IMR-90 (cell line): ENCODE measurements at regions not wholly inside any gene's neighbourhood (a gene's known extent, or its start where the extent isn't known, plus 50 kb on each side); places are given as distances from the start of the nearest gene placed in this dataset.

Source experiments
- ATAC-seq: fragments of 200-7000 bp; cut with Tn5 transposase; 2 replicates; pipeline ENCODE4 v1.9.1; 2020; ENCODE audit warnings: low read depth, mild to moderate bottlenecking, moderate library complexity
- BruUV-seq: library from RNA; stranded (reverse); fragments of 400-500 nt; replicated peaks from 2 replicates; lab custom pipeline; 2021; lab: Mats Ljungman, UMichigan
- CTCF ChIA-PET: fragments of 300-600 bp; formaldehyde crosslinking; extraction: SDS; loops from one replicate; lab custom pipeline; 2021; ENCODE audit warnings: antibody characterized with exemption; lab: Yijun Ruan, JAX
- POLR2A ChIA-PET: fragments of 300-600 bp; sonication (Branson Sonifier 250); formaldehyde crosslinking; loops from one replicate; lab custom pipeline; 2022; ENCODE audit warnings: antibody characterized with exemption; ENCODE audit not compliant: unreplicated experiment; lab: Charles Lee
- DNase-seq: peaks from one replicate; pipeline ENCODE4 v3.0.0; 2013
- H2AFZ ChIP-seq: replicated peaks from 2 replicates; pipeline ENCODE3; 2013; ENCODE audit warnings: low read length, mild to moderate bottlenecking; ENCODE audit not compliant: poor library complexity
- H2AK5ac ChIP-seq: 2 replicates; pipeline ENCODE4 v1.6.1; 2013; ENCODE audit warnings: low read depth, low read length, inconsistent platforms
- H2AK9ac ChIP-seq: replicated peaks from 2 replicates; pipeline ENCODE3; 2013; ENCODE audit warnings: mild to moderate bottlenecking, low read depth, low read length, moderate library complexity; ENCODE audit not compliant: poor library complexity
- H2BK120ac ChIP-seq: 2 replicates; pipeline ENCODE4 v1.6.1; 2013; ENCODE audit warnings: low read depth, low read length, inconsistent platforms
- H2BK15ac ChIP-seq: 3 replicates; pipeline ENCODE4 v1.6.1; 2013; ENCODE audit warnings: low read depth, low read length, inconsistent platforms
- H2BK20ac ChIP-seq: 2 replicates; pipeline ENCODE4 v1.6.1; 2013; ENCODE audit warnings: low read depth, mild to moderate bottlenecking, inconsistent platforms, low read length, moderate library complexity
- H2BK5ac ChIP-seq: 2 replicates; pipeline ENCODE4 v1.6.1; 2013; ENCODE audit warnings: mild to moderate bottlenecking, low read depth, low read length, inconsistent platforms; ENCODE audit not compliant: poor library complexity, severe bottlenecking
- H3K14ac ChIP-seq: replicated peaks from 2 replicates; pipeline ENCODE4 v1.6.1; 2013; ENCODE audit warnings: low read depth, low read length, inconsistent platforms
- H3K18ac ChIP-seq: 2 replicates; pipeline ENCODE4 v1.6.1; 2013; ENCODE audit warnings: low read depth, low read length, control low read depth
- H3K23ac ChIP-seq: 2 replicates; pipeline ENCODE4 v1.6.1; 2013; ENCODE audit warnings: low read depth, low read length, inconsistent platforms
- H3K27ac ChIP-seq: 2 replicates; pipeline ENCODE4 v1.5.1; 2013; ENCODE audit warnings: mild to moderate bottlenecking, control low read depth, low read length; ENCODE audit not compliant: insufficient read depth
- H3K27me3 ChIP-seq: 2 replicates; pipeline ENCODE4 v1.6.1; 2013; ENCODE audit warnings: low read length; ENCODE audit not compliant: control insufficient read depth, insufficient read depth
- H3K36me3 ChIP-seq: 2 replicates; pipeline ENCODE4 v1.6.1; 2013; ENCODE audit warnings: low read length, mixed read lengths; ENCODE audit not compliant: control insufficient read depth, insufficient read depth
- H3K4ac ChIP-seq: 2 replicates; pipeline ENCODE4 v1.6.1; 2013; ENCODE audit warnings: low read depth, low read length, inconsistent platforms
- H3K4me1 ChIP-seq: 2 replicates; pipeline ENCODE4 v1.6.1; 2013; ENCODE audit warnings: low read length, mixed read lengths; ENCODE audit not compliant: control insufficient read depth, insufficient read depth
- H3K4me2 ChIP-seq: 2 replicates; pipeline ENCODE4 v1.6.1; 2013; ENCODE audit warnings: low read depth, mild to moderate bottlenecking, control low read depth, low read length, moderate library complexity
- H3K4me3 ChIP-seq: 2 replicates; pipeline ENCODE4 v1.5.1; 2013; ENCODE audit warnings: low read depth, mild to moderate bottlenecking, control low read depth, low read length, moderate library complexity; ENCODE audit not compliant: insufficient read depth
- H3K56ac ChIP-seq: 2 replicates; pipeline ENCODE4 v1.6.1; 2013; ENCODE audit warnings: low read length, inconsistent platforms; ENCODE audit not compliant: insufficient read depth; ENCODE audit errors: extremely low read depth
- H3K79me1 ChIP-seq, 2 experiments: 2 replicates each; pipeline ENCODE4 v1.6.1; 2013; ENCODE audit warnings: low read length in 2 of 2, inconsistent platforms in 1 of 2, low read depth in 1 of 2
- H3K9ac ChIP-seq: 2 replicates; pipeline ENCODE4 v1.6.1; 2013; ENCODE audit warnings: low read depth, low read length, control low read depth
- H3K9me1 ChIP-seq: 2 replicates; pipeline ENCODE4 v1.6.1; 2013; ENCODE audit warnings: low read length, inconsistent platforms; ENCODE audit not compliant: insufficient read depth
- H3K9me3 ChIP-seq: 2 replicates; pipeline ENCODE4 v1.6.1; 2013; ENCODE audit warnings: low read length; ENCODE audit not compliant: control insufficient read depth, insufficient read depth
- H4K20me1 ChIP-seq: 2 replicates; pipeline ENCODE4 v1.6.1; 2013; ENCODE audit warnings: low read length, inconsistent platforms; ENCODE audit not compliant: insufficient read depth
- H4K5ac ChIP-seq: 2 replicates; pipeline ENCODE4 v1.6.1; 2013; ENCODE audit warnings: mild to moderate bottlenecking, low read depth, low read length, control low read depth
- H4K8ac ChIP-seq, 2 experiments: 2 replicates each; pipeline ENCODE4 v1.6.1; 2013; ENCODE audit warnings: low read depth in 2 of 2, low read length in 2 of 2, control low read depth in 1 of 2, inconsistent platforms in 1 of 2
- H4K91ac ChIP-seq: 2 replicates; pipeline ENCODE4 v1.6.1; 2013; ENCODE audit warnings: low read depth, low read length, inconsistent platforms; ENCODE audit not compliant: insufficient read depth
- BHLHE40 ChIP-seq: fragments of 150-350 bp; IDR thresholded peaks from 2 replicates; pipeline ENCODE4 v1.6.1; 2016; ENCODE audit warnings: mild to moderate bottlenecking, low read depth, low read length
- CEBPB ChIP-seq: IDR thresholded peaks from 2 replicates; pipeline ENCODE4 v1.6.1; 2012; ENCODE audit warnings: low read depth, low read length, improper control_type of control experiment
- CHD1 ChIP-seq: IDR thresholded peaks from 2 replicates; pipeline ENCODE4 v1.6.1; 2012; ENCODE audit warnings: low read depth, low read length, improper control_type of control experiment
- FOS ChIP-seq: fragments of 150-350 bp; IDR thresholded peaks from 2 replicates; pipeline ENCODE4 v1.6.1; 2016; ENCODE audit warnings: low read depth, low read length
- MAFK ChIP-seq: IDR thresholded peaks from 2 replicates; pipeline ENCODE4 v1.6.1; 2012; ENCODE audit warnings: low read depth, low read length, improper control_type of control experiment
- MAZ ChIP-seq: IDR thresholded peaks from 2 replicates; pipeline ENCODE4 v1.6.1; 2012; ENCODE audit warnings: low read depth, mild to moderate bottlenecking, low read length, improper control_type of control experiment, moderate library complexity, borderline replicate concordance
- MXI1 ChIP-seq: IDR thresholded peaks from 2 replicates; pipeline ENCODE4 v1.6.1; 2012; ENCODE audit warnings: low read depth, mild to moderate bottlenecking, low read length, moderate library complexity, borderline replicate concordance
- NFE2L2 ChIP-seq: fragments of 150-350 bp; IDR thresholded peaks from 2 replicates; pipeline ENCODE4 v1.6.1; 2016; ENCODE audit warnings: low read depth, mild to moderate bottlenecking, low read length
- RAD21 ChIP-seq: IDR thresholded peaks from 2 replicates; pipeline ENCODE4 v1.6.1; 2012; ENCODE audit warnings: low read length, improper control_type of control experiment
- RCOR1 ChIP-seq: IDR thresholded peaks from 2 replicates; pipeline ENCODE4 v1.6.1; 2012; ENCODE audit warnings: mild to moderate bottlenecking, low read length, improper control_type of control experiment; ENCODE audit not compliant: insufficient replicate concordance
- RFX5 ChIP-seq: IDR thresholded peaks from 2 replicates; pipeline ENCODE4 v1.8.0; 2012; ENCODE audit warnings: low read depth, mild to moderate bottlenecking, low read length, moderate library complexity
- SMC3 ChIP-seq: fragments of 150-350 bp; IDR thresholded peaks from 2 replicates; pipeline ENCODE4 v1.6.1; 2016; ENCODE audit warnings: low read depth, mild to moderate bottlenecking, antibody characterized with exemption, low read length, moderate library complexity
- WGBS, 2 experiments: methylation state at CpG; one replicate each; pipeline versions ENCODE4 v1.1.5 to v1.1.7; 2013; ENCODE audit warnings: missing lambda C conversion rate in 2 of 2; ENCODE audit not compliant: insufficient read length in 1 of 2; ENCODE audit errors: extremely low coverage in 2 of 2; 5-methylcytosine and 5-hydroxymethylcytosine counted together
- dilution Hi-C: fragments of 300-500 bp; cut with HindIII; formaldehyde crosslinking; loops from one replicate; pipeline ENCODE4 v1.14.3; 2018; ENCODE audit warnings: low sequenced_read_pairs; ENCODE audit not compliant: unreplicated experiment
- in situ Hi-C: fragments of 300-500 bp; cut with MboI; formaldehyde crosslinking; loops from 3 replicates; pipeline ENCODE4 v1.14.3; 2019; ENCODE audit warnings: low sequenced_read_pairs, inconsistent platforms, mixed read lengths
- intact Hi-C: fragments of 100-400 bp; cut with micrococcal nuclease; formaldehyde crosslinking; loops from 2 replicates; pipeline ENCODE4 v1.10.0; 2022
- TF ChIP-seq, protein P1 (sequence below): fragments of 150-350 bp; IDR thresholded peaks from 2 replicates; pipeline ENCODE4 v1.6.1; 2017; ENCODE audit warnings: mild to moderate bottlenecking, antibody characterized with exemption, low read length, low read depth
- TF ChIP-seq, protein P2 (sequence below): fragments of 150-350 bp; IDR thresholded peaks from 2 replicates; pipeline ENCODE4 v1.6.1; 2016; ENCODE audit warnings: low read depth, mild to moderate bottlenecking, low read length, moderate library complexity, borderline replicate concordance

DNA sequence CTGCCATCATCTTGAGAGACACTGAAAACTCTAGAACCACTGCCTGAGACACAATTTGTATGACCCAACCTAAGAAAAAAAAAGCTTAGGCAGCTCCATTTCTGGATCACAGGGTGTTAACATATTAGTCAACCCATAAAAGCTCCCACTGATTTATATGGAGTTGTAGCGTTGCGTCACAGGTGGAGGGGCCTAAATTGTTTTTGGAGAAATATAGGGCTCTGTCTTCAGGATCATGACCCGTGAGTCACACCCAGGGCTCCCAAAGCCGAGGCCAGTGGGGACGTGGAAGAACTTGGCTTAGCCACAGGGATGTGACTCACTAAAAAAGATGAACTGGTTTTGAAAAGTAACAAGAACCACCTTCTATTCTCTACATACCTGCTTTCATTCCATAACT, 116.5 kb upstream of the BMP2 start:
- Histone ChIP-seq H4K91ac (no peak overlapping the region), H3K23ac (no peak overlapping the region), H3K9me1 (no peaks in the 10 kb centered on the region), H4K5ac (no peak overlapping the region), H3K4ac (no peak overlapping the region), H3K9me3 (no peaks in the 10 kb centered on the region), H2BK15ac (no peak overlapping the region), H3K79me1 (no peaks in the 10 kb centered on the region), H3K4me3 (no peak overlapping the region), H2BK120ac (no peak overlapping the region), H3K14ac (no peak overlapping the region), H2BK20ac (no peak overlapping the region), H2BK5ac (no peak overlapping the region), H3K18ac (no peak overlapping the region), H3K27ac (no peak overlapping the region), H3K9ac (no peak overlapping the region), H3K56ac (no peak overlapping the region), H2AK9ac (no peak overlapping the region), H3K36me3 (no peaks in the 10 kb centered on the region), H4K20me1 (no peaks in the 10 kb centered on the region), H4K8ac (no peak overlapping the region), H2AFZ (no peak overlapping the region), H3K4me1 (0 out of 2 replicates have a peak, but pooled peaks cover 3% of the 10 kb centered on the region), H3K4me2 (no peak overlapping the region), H2AK5ac (no peak overlapping the region), H3K27me3 (no peaks in the 10 kb centered on the region)
- no TSS peak for BruUV-seq
- intact Hi-C loops = no loop called here
- dilution Hi-C loops = no loop called here
- ATAC-seq (no peak), DNase-seq (peak; percentile 9)
- in situ Hi-C loops = no loop called here
- CTCF ChIA-PET = interaction anchor here (0.6 kb wide), 1 partner anchor 10 kb away, joined by 4 read pairs; no protein-coding TSS in a partner anchor
- no CpG with 5 or more reads among the region's 5 CpGs for WGBS, 2 experiments
- TF ChIP-seq MXI1 (no peak), SMC3 (no peak), MAFK (no peak), RCOR1 (no peak), CHD1 (no peak), MAZ (no peak), CEBPB (no peak), NFE2L2 (no peak), RFX5 (no peak), RAD21 (no peak), BHLHE40 (no peak), FOS (no peak)
- TF ChIP-seq, protein P1, sequence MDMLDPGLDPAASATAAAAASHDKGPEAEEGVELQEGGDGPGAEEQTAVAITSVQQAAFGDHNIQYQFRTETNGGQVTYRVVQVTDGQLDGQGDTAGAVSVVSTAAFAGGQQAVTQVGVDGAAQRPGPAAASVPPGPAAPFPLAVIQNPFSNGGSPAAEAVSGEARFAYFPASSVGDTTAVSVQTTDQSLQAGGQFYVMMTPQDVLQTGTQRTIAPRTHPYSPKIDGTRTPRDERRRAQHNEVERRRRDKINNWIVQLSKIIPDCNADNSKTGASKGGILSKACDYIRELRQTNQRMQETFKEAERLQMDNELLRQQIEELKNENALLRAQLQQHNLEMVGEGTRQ = no peak
- TF ChIP-seq, protein P2, sequence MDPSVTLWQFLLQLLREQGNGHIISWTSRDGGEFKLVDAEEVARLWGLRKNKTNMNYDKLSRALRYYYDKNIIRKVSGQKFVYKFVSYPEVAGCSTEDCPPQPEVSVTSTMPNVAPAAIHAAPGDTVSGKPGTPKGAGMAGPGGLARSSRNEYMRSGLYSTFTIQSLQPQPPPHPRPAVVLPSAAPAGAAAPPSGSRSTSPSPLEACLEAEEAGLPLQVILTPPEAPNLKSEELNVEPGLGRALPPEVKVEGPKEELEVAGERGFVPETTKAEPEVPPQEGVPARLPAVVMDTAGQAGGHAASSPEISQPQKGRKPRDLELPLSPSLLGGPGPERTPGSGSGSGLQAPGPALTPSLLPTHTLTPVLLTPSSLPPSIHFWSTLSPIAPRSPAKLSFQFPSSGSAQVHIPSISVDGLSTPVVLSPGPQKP = no peak
- POLR2A ChIA-PET = no interaction called here
